ENCODE measurements at regions not wholly inside any gene's neighbourhood (a gene's known extent, or its start where the extent isn't known, plus 50 kb on each side); places are given as distances from the start of the nearest gene placed in this dataset.

GRCh38 chr11:41816396-41816795 is 356.9 kb upstream of the LRRC4C start:
- no peak for TF ChIP-seq ZBTB7A (IDR thresholded peaks at IDR 0.05; ENCODE audit: low read depth)
- no peak for TF ChIP-seq TCF12 (IDR thresholded peaks at IDR 0.05; ENCODE audit: low read depth)
- TF ChIP-seq NFIC (IDR thresholded peaks at IDR 0.05): no peak

- TF ChIP-seq YY1 (IDR thresholded peaks at IDR 0.05; ENCODE audit: low read depth): no peak
- no peak for TF ChIP-seq USF1 (IDR thresholded peaks at IDR 0.05)
- TF ChIP-seq CREB1 (IDR thresholded peaks at IDR 0.05; ENCODE audit: low read depth): no peak
- no peak for TF ChIP-seq EP300 (IDR thresholded peaks at IDR 0.05; ENCODE audit: borderline replicate concordance)
Observed at GRCh38 chr11:41826085-41826484, 366.6 kb upstream of the LRRC4C start.

- no peak for TF ChIP-seq USF1 (IDR thresholded peaks at IDR 0.05)
- TF ChIP-seq FOXM1 (IDR thresholded peaks at IDR 0.05; ENCODE audit: borderline replicate concordance, low read depth): no peak
- no peak for TF ChIP-seq NFIC (IDR thresholded peaks at IDR 0.05)
- no peak for TF ChIP-seq TAF1 (IDR thresholded peaks at IDR 0.05; ENCODE audit: low read depth)
- no peak for TF ChIP-seq EP300 (IDR thresholded peaks at IDR 0.05; ENCODE audit: borderline replicate concordance)
- no peak for TF ChIP-seq RAD21 (IDR thresholded peaks at IDR 0.05; ENCODE audit: low read depth)
- TF ChIP-seq CREB1 (IDR thresholded peaks at IDR 0.05; ENCODE audit: low read depth): no peak
- no peak for TF ChIP-seq EGR1 (IDR thresholded peaks at IDR 0.05)
- TF ChIP-seq ZBTB7A (IDR thresholded peaks at IDR 0.05; ENCODE audit: low read depth): no peak
- no peak for TF ChIP-seq MAX (IDR thresholded peaks at IDR 0.05)
- no peak for TF ChIP-seq TEAD4 (IDR thresholded peaks at IDR 0.05)
- TF ChIP-seq CEBPB (IDR thresholded peaks at IDR 0.05): no peak
- TF ChIP-seq REST (IDR thresholded peaks at IDR 0.05; ENCODE audit: low read depth): no peak
- no peak for TF ChIP-seq YY1 (IDR thresholded peaks at IDR 0.05; ENCODE audit: low read depth)
- no peak for TF ChIP-seq TCF12 (IDR thresholded peaks at IDR 0.05; ENCODE audit: low read depth)
Observed at GRCh38 chr11:41836431-41836830, 377.0 kb upstream of the LRRC4C start.

GRCh38 chr11:41842673-41843072 is 383.2 kb upstream of the LRRC4C start:
- TF ChIP-seq CREB1 (IDR thresholded peaks at IDR 0.05; ENCODE audit: low read depth): no peak
- TF ChIP-seq TAF1 (IDR thresholded peaks at IDR 0.05; ENCODE audit: low read depth): no peak
- no peak for TF ChIP-seq CEBPB (IDR thresholded peaks at IDR 0.05)
- TF ChIP-seq EP300 (IDR thresholded peaks at IDR 0.05; ENCODE audit: borderline replicate concordance): no peak
- no peak for TF ChIP-seq RAD21 (IDR thresholded peaks at IDR 0.05; ENCODE audit: low read depth)

GRCh38 chr11:41845066-41845465 is 385.6 kb upstream of the LRRC4C start:
- TF ChIP-seq NFIC (IDR thresholded peaks at IDR 0.05) (no peak), EGR1 (IDR thresholded peaks at IDR 0.05) (no peak), TCF12 (IDR thresholded peaks at IDR 0.05; ENCODE audit: low read depth) (no peak), RAD21 (IDR thresholded peaks at IDR 0.05; ENCODE audit: low read depth) (no peak), USF1 (IDR thresholded peaks at IDR 0.05) (no peak), ZBTB7A (IDR thresholded peaks at IDR 0.05; ENCODE audit: low read depth) (no peak), MAX (IDR thresholded peaks at IDR 0.05) (no peak), CREB1 (IDR thresholded peaks at IDR 0.05; ENCODE audit: low read depth) (no peak)

GRCh38 chr11:41848349-41848748 is 388.9 kb upstream of the LRRC4C start:
- TF ChIP-seq TEAD4 (IDR thresholded peaks at IDR 0.05) (no peak), TCF12 (IDR thresholded peaks at IDR 0.05; ENCODE audit: low read depth) (no peak), EGR1 (IDR thresholded peaks at IDR 0.05) (no peak), NFIC (IDR thresholded peaks at IDR 0.05) (no peak), USF1 (IDR thresholded peaks at IDR 0.05) (no peak), CREB1 (IDR thresholded peaks at IDR 0.05; ENCODE audit: low read depth) (no peak), CEBPB (IDR thresholded peaks at IDR 0.05) (no peak), EP300 (IDR thresholded peaks at IDR 0.05; ENCODE audit: borderline replicate concordance) (no peak), TAF1 (IDR thresholded peaks at IDR 0.05; ENCODE audit: low read depth) (no peak)

- no peak for TF ChIP-seq CEBPB (IDR thresholded peaks at IDR 0.05)
- TF ChIP-seq TCF12 (IDR thresholded peaks at IDR 0.05; ENCODE audit: low read depth): no peak
- no peak for TF ChIP-seq TEAD4 (IDR thresholded peaks at IDR 0.05)
- no peak for TF ChIP-seq YY1 (IDR thresholded peaks at IDR 0.05; ENCODE audit: low read depth)
- no peak for TF ChIP-seq EGR1 (IDR thresholded peaks at IDR 0.05)
- TF ChIP-seq RAD21 (IDR thresholded peaks at IDR 0.05; ENCODE audit: low read depth): no peak
Observed at GRCh38 chr11:41849250-41849649, 389.8 kb upstream of the LRRC4C start.

GRCh38 chr11:41851743-41852142 is 392.3 kb upstream of the LRRC4C start:
- no peak for TF ChIP-seq TCF12 (IDR thresholded peaks at IDR 0.05; ENCODE audit: low read depth)
